Body of pancreas (tissue), 4 donors: ENCODE measurements at regions not wholly inside any gene's neighbourhood (a gene's known extent, or its start where the extent isn't known, plus 50 kb on each side); places are given as distances from the start of the nearest gene placed in this dataset.

ENCODE experiments used
- ATAC-seq: fragments of 150-250 bp; one replicate; pipeline ENCODE4 v1.9.1; 2016
- DNase-seq, 4 donors: peaks; one replicate each; pipeline ENCODE4 v3.0.0-alpha.2; 2019
- H3K27ac ChIP-seq, 4 donors: fragments of 200-600 bp; sonication (generic); 1 replicate in 3 of 4; 2 replicates in 1 of 4; pipeline versions ENCODE4 v1.5.1 to v1.6.1; 2016 to 2019; ENCODE audit warnings: mild to moderate bottlenecking in 1 of 4, mixed read lengths in 1 of 4, moderate library complexity in 1 of 4
- H3K27me3 ChIP-seq, 2 donors: fragments of 200-600 bp; sonication (generic); one replicate each; pipeline ENCODE4 v1.6.0; 2016; ENCODE audit warnings: mild to moderate bottlenecking in 1 of 2
- H3K36me3 ChIP-seq, 2 donors: fragments of 200-600 bp; sonication (generic); replicated peaks in 1 of 2; 2 replicates each; pipeline ENCODE4 v1.5.1; 2016; ENCODE audit warnings: low read depth in 2 of 2; ENCODE audit not compliant: insufficient read depth in 1 of 2
- H3K4me1 ChIP-seq: fragments of 200-600 bp; sonication (generic); one replicate; pipeline ENCODE4 v1.6.0; 2016
- H3K4me3 ChIP-seq, 2 donors: fragments of 200-600 bp; sonication (generic); 1 replicate in 1 of 2; 2 replicates in 1 of 2; pipeline ENCODE4 v1.5.1; 2016 to 2019
- H3K9me3 ChIP-seq, 3 donors: fragments of 200-600 bp; sonication (generic); 1 replicate in 2 of 3; 2 replicates in 1 of 3; pipeline ENCODE4 v1.5.1; 2016
- CTCF ChIP-seq, 7 experiments: fragments of 450-650 bp in 4 of 7; fragments of 200-600 bp in 3 of 7; sonication (generic) in 3 of 7; IDR thresholded peaks; one replicate each; pipeline ENCODE4 v1.5.1; 2016 to 2019; ENCODE audit warnings: antibody characterized with exemption in 7 of 7
- POLR2A ChIP-seq, 3 donors: fragments of 450-650 bp; IDR thresholded peaks; one replicate each; pipeline ENCODE4 v1.6.1; 2016; ENCODE audit warnings: antibody characterized with exemption in 3 of 3, mild to moderate bottlenecking in 2 of 3
- WGBS, 2 donors: methylation state at CpG; one replicate each; pipeline ENCODE4 v1.1.5; 2017; 5-methylcytosine and 5-hydroxymethylcytosine counted together
- intact Hi-C: fragments of 100-400 bp; cut with DNase I; formaldehyde crosslinking; loops from one replicate; pipeline ENCODE4 v1.15.1; 2023

GRCh38 chr14:85054178-85054577, 475.8 kb upstream of the FLRT2 start:
- TF ChIP-seq CTCF (IDR thresholded peaks at IDR 0.05) = no peak
- TF ChIP-seq POLR2A (IDR thresholded peaks at IDR 0.05) = no peak
- DNase-seq = no peak
- Histone ChIP-seq H3K4me1 (no peaks in the 10 kb centered on the region), H3K36me3 (no peaks in the 10 kb centered on the region), H3K27me3 (no peaks in the 10 kb centered on the region), H3K9me3 (peaks cover 0 to 8% (median 0%) of the 10 kb centered on the region in 3 donors), H3K27ac (no peak overlapping the region), H3K4me3 (no peak overlapping the region)
- ATAC-seq = no peak
- intact Hi-C loops = no loop called here

GRCh38 chr14:85056267-85056666, 473.7 kb upstream of the FLRT2 start:
- ATAC-seq (no peak), DNase-seq (no peak)
- H3K27me3 ChIP-seq = no peaks in the 10 kb centered on the region
- H3K4me3 ChIP-seq = no peak overlapping the region
- WGBS, 2 donors = 65 to 72% methylated on average over 1 of the region's 1 CpG
- intact Hi-C loops = no loop called here
- no peaks in the 10 kb centered on the region for H3K36me3 ChIP-seq
- no peak overlapping the region for H3K27ac ChIP-seq
- H3K4me1 ChIP-seq = no peaks in the 10 kb centered on the region
- peaks cover 0 to 8% (median 0%) of the 10 kb centered on the region in 3 donors for H3K9me3 ChIP-seq
- TF ChIP-seq CTCF (IDR thresholded peaks at IDR 0.05) = no peak
- no peak for TF ChIP-seq POLR2A (IDR thresholded peaks at IDR 0.05)

- ATAC-seq (no peak), DNase-seq (no peak)
- Histone ChIP-seq H3K4me3 (no peak overlapping the region), H3K9me3 (peaks cover 0 to 8% (median 0%) of the 10 kb centered on the region in 3 donors), H3K4me1 (no peaks in the 10 kb centered on the region), H3K27ac (no peak overlapping the region), H3K36me3 (no peaks in the 10 kb centered on the region), H3K27me3 (no peaks in the 10 kb centered on the region)
- intact Hi-C loops = no loop called here
- no peak for TF ChIP-seq POLR2A (IDR thresholded peaks at IDR 0.05)
- TF ChIP-seq CTCF (IDR thresholded peaks at IDR 0.05) = no peak
- 65 to 70% methylated on average over 7 of the region's 7 CpGs for WGBS, 2 donors
Observed at GRCh38 chr14:85057221-85057620, 472.7 kb upstream of the FLRT2 start.

- intact Hi-C loops = no loop called here
- Histone ChIP-seq H3K27me3 (no peaks in the 10 kb centered on the region), H3K4me1 (no peaks in the 10 kb centered on the region), H3K9me3 (peaks cover 0 to 8% (median 0%) of the 10 kb centered on the region in 3 donors), H3K36me3 (no peaks in the 10 kb centered on the region), H3K27ac (no peak overlapping the region), H3K4me3 (no peak overlapping the region)
- TF ChIP-seq CTCF (IDR thresholded peaks at IDR 0.05) (no peak), POLR2A (IDR thresholded peaks at IDR 0.05) (no peak)
- ATAC-seq (no peak), DNase-seq (no peak)
Observed at GRCh38 chr14:85058150-85058549, 471.8 kb upstream of the FLRT2 start.

- 77 to 82% methylated on average over 5 of the region's 5 CpGs for WGBS, 2 donors
- H3K36me3 ChIP-seq = no peaks in the 10 kb centered on the region
- DNase-seq (no peak), ATAC-seq (no peak)
- no peaks in the 10 kb centered on the region for H3K9me3 ChIP-seq
- no peak overlapping the region for H3K27ac ChIP-seq
- intact Hi-C loops = no loop called here
- TF ChIP-seq POLR2A (IDR thresholded peaks at IDR 0.05) = no peak
- TF ChIP-seq CTCF (IDR thresholded peaks at IDR 0.05) = no peak
- no peak overlapping the region for H3K4me3 ChIP-seq
- H3K27me3 ChIP-seq = no peaks in the 10 kb centered on the region
- no peaks in the 10 kb centered on the region for H3K4me1 ChIP-seq
Observed at GRCh38 chr14:85060121-85060520, 469.8 kb upstream of the FLRT2 start.
